Upper lobe of left lung (tissue), 4 donors: ENCODE measurements at regions not wholly inside any gene's neighbourhood (a gene's known extent, or its start where the extent isn't known, plus 50 kb on each side); places are given as distances from the start of the nearest gene placed in this dataset.
"Not testable (repeated sequence)": the region's sequence is repeated elsewhere in the genome, so short reads cannot be mapped to it uniquely, and the experiment has no call there.

Experiments
- EP300 ChIP-seq, 4 donors: sonication (generic); formaldehyde crosslinking; IDR thresholded peaks; one replicate each; pipeline ENCODE4 v1.5.1; 2017; ENCODE audit warnings: antibody characterized with exemption in 4 of 4, control low read depth in 2 of 4
- TF ChIP-seq, protein P1 (sequence below), 6 experiments: fragments of 450-650 bp in 4 of 6; fragments of 200-600 bp in 2 of 6; sonication (generic) in 2 of 6; IDR thresholded peaks; one replicate each; pipeline ENCODE4 v1.5.1; 2016 to 2019; ENCODE audit warnings: antibody characterized with exemption in 6 of 6

DNA sequence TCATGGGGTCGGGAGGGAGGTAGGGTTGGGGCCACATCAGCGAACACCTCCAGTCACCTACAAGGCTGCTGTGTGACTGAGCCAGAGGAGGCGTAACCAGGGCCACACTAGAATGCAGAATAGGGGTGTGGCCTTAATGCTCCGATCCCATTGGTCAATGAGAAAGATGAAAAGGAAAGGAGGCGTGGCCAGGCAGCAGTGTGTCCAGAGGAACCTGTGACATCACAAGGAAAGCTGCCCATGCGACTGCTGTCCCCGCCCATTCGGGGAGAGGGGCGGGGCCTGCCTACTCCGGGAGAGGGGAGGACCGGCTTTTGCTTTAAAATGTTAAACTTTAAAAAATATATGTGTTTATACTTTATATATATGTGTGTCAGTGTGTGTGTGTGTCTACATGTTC, 150.7 kb downstream of the TBC1D2B start:
- TF ChIP-seq, protein P1, sequence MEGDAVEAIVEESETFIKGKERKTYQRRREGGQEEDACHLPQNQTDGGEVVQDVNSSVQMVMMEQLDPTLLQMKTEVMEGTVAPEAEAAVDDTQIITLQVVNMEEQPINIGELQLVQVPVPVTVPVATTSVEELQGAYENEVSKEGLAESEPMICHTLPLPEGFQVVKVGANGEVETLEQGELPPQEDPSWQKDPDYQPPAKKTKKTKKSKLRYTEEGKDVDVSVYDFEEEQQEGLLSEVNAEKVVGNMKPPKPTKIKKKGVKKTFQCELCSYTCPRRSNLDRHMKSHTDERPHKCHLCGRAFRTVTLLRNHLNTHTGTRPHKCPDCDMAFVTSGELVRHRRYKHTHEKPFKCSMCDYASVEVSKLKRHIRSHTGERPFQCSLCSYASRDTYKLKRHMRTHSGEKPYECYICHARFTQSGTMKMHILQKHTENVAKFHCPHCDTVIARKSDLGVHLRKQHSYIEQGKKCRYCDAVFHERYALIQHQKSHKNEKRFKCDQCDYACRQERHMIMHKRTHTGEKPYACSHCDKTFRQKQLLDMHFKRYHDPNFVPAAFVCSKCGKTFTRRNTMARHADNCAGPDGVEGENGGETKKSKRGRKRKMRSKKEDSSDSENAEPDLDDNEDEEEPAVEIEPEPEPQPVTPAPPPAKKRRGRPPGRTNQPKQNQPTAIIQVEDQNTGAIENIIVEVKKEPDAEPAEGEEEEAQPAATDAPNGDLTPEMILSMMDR (IDR thresholded peaks at IDR 0.05), result not testable (repeated sequence)
- not testable (repeated sequence) for TF ChIP-seq EP300 (IDR thresholded peaks at IDR 0.05)
